Osteoblast (primary cell): ENCODE measurements at regions not wholly inside any gene's neighbourhood (a gene's known extent, or its start where the extent isn't known, plus 50 kb on each side); places are given as distances from the start of the nearest gene placed in this dataset.

ENCODE experiments used
- DNase-seq: peaks from one replicate; pipeline ENCODE4 v3.0.0; 2011; ENCODE audit warnings: low spot score, mixed read lengths; ENCODE audit not compliant: insufficient read length; ENCODE audit errors: missing footprints
- H2AFZ ChIP-seq: 2 replicates; pipeline ENCODE4 v1.6.0; 2011; ENCODE audit warnings: mild to moderate bottlenecking, low read length
- H3K27ac ChIP-seq: 2 replicates; pipeline ENCODE4 v1.5.1; 2011; ENCODE audit warnings: mild to moderate bottlenecking, low read depth, low read length, moderate library complexity
- H3K27me3 ChIP-seq: 2 replicates; pipeline ENCODE4 v1.6.0; 2012; ENCODE audit warnings: mild to moderate bottlenecking, control low read depth, inconsistent platforms, low read length, moderate library complexity; ENCODE audit not compliant: insufficient read depth
- H3K36me3 ChIP-seq: 2 replicates; pipeline ENCODE4 v1.5.1; 2011; ENCODE audit warnings: mild to moderate bottlenecking, low read length, control low read depth, moderate library complexity; ENCODE audit not compliant: insufficient read depth
- H3K4me1 ChIP-seq: 2 replicates; pipeline ENCODE4 v1.5.1; 2011; ENCODE audit warnings: mild to moderate bottlenecking, low read length, control low read depth, moderate library complexity; ENCODE audit not compliant: insufficient read depth
- H3K4me2 ChIP-seq: 2 replicates; pipeline ENCODE4 v1.6.0; 2011; ENCODE audit warnings: mild to moderate bottlenecking, low read length; ENCODE audit not compliant: insufficient read depth
- H3K4me3 ChIP-seq: fragments of 200-600 bp; sonication (generic); 3 replicates; pipeline ENCODE4 v1.5.1; 2012; ENCODE audit warnings: mild to moderate bottlenecking, low read length, inconsistent platforms; ENCODE audit not compliant: insufficient read depth
- H3K79me2 ChIP-seq: 2 replicates; pipeline ENCODE4 v1.6.0; 2012; ENCODE audit warnings: mild to moderate bottlenecking, low read length, control low read depth, inconsistent platforms; ENCODE audit not compliant: insufficient read depth
- H3K9me3 ChIP-seq: 2 replicates; pipeline ENCODE4 v1.5.1; 2011; ENCODE audit warnings: low read depth, low read length, control low read depth
- H4K20me1 ChIP-seq: 2 replicates; pipeline ENCODE4 v1.6.0; 2012; ENCODE audit warnings: mild to moderate bottlenecking, low read length, control low read depth; ENCODE audit not compliant: insufficient read depth
- CTCF ChIP-seq: IDR thresholded peaks from 2 replicates; pipeline ENCODE4 v1.5.1; 2011; ENCODE audit warnings: mild to moderate bottlenecking, low read depth, low read length, moderate library complexity; ENCODE audit errors: extremely low read depth

DNA sequence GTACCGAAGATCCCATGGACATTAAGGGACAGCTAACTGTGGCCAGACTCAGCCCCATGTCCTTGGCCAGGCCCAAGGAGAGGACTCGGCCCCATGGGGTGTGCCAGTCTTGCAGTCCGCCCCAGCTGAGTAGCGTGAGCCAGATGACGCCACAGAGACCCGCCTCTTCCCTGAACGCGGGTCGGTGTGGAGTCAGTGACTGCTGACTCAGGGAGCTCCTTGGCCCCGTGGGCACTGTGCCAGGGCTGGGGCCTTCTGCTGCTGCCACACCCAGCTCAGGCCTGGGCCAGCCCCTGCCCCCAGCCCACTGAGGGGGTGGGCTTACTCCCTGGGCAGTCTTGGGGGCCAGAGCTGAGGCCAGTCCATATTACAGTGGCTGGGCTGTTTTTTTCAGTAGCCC lies 52.8 kb downstream of the PLXNA1 start:
- peak overlapping the region; percentile 60 for H3K27ac ChIP-seq
- H3K27me3 ChIP-seq: no peaks in the 10 kb centered on the region

DNA sequence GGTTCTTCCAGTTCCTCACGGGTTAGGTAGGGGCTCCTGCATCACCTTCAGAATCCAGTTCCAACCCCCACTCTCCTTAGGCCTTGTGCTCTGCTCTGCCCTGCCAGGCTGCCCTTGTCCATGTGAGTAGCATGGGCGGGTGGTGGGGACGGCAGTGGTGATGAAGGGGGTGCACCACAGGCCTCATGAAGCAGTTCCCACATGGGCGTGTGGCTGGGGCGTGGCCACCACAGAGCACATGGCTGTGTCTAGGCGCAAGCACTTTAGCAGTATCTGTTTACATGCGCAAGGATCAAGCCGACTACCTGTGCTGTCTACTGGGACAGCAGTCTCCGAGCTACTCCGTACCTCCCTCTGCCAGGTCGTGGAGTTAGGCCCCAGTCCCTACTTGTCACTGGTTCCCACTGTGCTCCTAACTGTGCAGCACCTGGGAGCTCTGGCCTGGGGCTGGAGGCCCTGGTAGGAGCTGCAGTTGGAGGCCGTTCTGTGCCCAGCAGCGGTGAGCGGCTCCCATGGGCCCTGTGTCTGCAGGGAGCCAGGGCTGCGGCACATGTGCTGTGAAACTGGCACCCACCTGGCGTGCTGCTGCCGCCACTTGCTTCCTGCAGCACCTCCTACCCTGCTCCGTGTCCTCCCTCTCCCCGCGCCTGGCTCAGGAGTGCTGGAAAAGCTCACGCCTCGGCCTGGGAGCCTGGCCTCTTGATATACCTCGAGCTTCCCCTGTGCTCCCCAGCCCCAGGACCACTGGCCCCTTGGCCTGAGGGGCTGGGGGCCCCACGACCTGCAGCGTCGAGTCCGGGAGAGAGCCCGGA lies 53.5 kb downstream of the PLXNA1 start:
- DNase-seq: peak; percentile 47
- Histone ChIP-seq H4K20me1 (peaks cover 6% of the 10 kb centered on the region), H3K4me3 (no peak overlapping the region), H3K36me3 (peaks cover 22% of the 10 kb centered on the region), H3K79me2 (no peaks in the 10 kb centered on the region), H3K9me3 (no peaks in the 10 kb centered on the region), H3K27me3 (no peaks in the 10 kb centered on the region), H3K4me2 (no peak overlapping the region), H3K27ac (peak overlapping the region; percentile 60), H3K4me1 (peaks cover 10% of the 10 kb centered on the region), H2AFZ (no peak overlapping the region)
- no peak for TF ChIP-seq CTCF

More for the DNA sequence above, 52.8 kb downstream of the PLXNA1 start:
- Histone ChIP-seq H3K4me2 (peak overlapping the region; percentile 23), H3K9me3 (no peaks in the 10 kb centered on the region), H3K36me3 (peaks cover 28% of the 10 kb centered on the region), H3K4me3 (no peak overlapping the region), H3K79me2 (no peaks in the 10 kb centered on the region), H3K4me1 (peaks cover 10% of the 10 kb centered on the region), H2AFZ (no peak overlapping the region), H4K20me1 (peaks cover 11% of the 10 kb centered on the region)
- DNase-seq: peak; percentile 100
- no peak for TF ChIP-seq CTCF

GRCh38 chr3:127037021-127037400 lies 54.1 kb downstream of the PLXNA1 start:
- DNase-seq: peak; percentile 52
- Histone ChIP-seq H3K4me3 (no peak overlapping the region), H4K20me1 (peaks cover 6% of the 10 kb centered on the region), H3K36me3 (peaks cover 17% of the 10 kb centered on the region), H3K79me2 (no peaks in the 10 kb centered on the region), H3K27ac (no peak overlapping the region), H3K4me1 (peaks cover 10% of the 10 kb centered on the region), H3K27me3 (no peaks in the 10 kb centered on the region), H2AFZ (no peak overlapping the region), H3K4me2 (no peak overlapping the region), H3K9me3 (no peaks in the 10 kb centered on the region)
- no peak for TF ChIP-seq CTCF

DNA sequence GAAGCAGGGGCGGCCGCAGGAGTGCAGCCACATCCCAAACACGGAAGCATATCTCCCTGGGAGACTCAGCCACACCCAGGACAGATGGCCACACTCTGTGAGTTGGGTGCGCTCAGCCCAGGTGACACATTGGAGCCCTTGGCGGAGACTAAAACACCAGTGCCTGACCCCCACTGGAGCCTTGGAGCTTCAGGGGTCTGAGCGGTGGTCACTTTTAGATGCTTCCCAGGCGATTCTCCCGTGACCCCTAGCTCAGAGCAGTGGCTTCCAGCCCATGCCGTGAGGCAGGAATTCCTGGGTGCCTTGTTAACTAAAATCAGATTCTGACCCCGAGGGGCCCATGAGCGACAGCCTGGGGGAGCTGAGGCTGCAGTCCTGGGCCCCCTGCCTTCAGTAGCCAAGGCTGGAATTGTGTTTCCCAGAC lies 54.5 kb downstream of the PLXNA1 start:
- H2AFZ ChIP-seq: no peak overlapping the region
- H3K4me1 ChIP-seq: peaks cover 10% of the 10 kb centered on the region
- no peak overlapping the region for H3K4me2 ChIP-seq
- H3K27me3 ChIP-seq: no peaks in the 10 kb centered on the region
- no peaks in the 10 kb centered on the region for H3K9me3 ChIP-seq
- peaks cover 6% of the 10 kb centered on the region for H4K20me1 ChIP-seq
- no peak for DNase-seq
- H3K79me2 ChIP-seq: no peaks in the 10 kb centered on the region
- H3K4me3 ChIP-seq: no peak overlapping the region
- no peak for TF ChIP-seq CTCF
- peaks cover 14% of the 10 kb centered on the region for H3K36me3 ChIP-seq
- H3K27ac ChIP-seq: no peak overlapping the region
